ENCODE measurements at regions not wholly inside any gene's neighbourhood (a gene's known extent, or its start where the extent isn't known, plus 50 kb on each side); places are given as distances from the start of the nearest gene placed in this dataset.

DNA sequence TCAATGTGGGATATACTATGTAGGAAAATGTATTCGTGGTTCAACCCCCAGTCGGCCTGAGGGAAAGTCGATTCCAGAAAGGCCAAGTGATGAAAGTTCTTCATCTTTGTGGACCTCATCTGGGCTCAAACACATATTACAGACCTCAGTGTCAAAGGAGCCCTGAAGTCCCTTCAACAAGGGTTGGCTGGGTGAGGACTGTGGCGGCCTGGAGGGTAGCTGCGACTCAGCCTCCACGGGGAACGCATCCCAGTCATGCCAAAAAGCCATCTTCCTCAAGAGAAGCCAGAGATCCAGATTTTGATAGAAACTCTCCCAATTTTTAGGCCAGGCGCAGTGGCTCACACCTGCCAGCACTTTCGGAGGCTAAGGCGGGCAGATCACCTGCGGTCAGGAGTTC, 158.6 kb upstream of the PTPN1 start:
- H3K9me3 ChIP-seq = no peaks in the 10 kb centered on the region
- H3K4me3 ChIP-seq = no peak overlapping the region
- no peak for DNase-seq (ENCODE audit: low spot score)
- no peak overlapping the region for H3K27ac ChIP-seq
- TF ChIP-seq, protein P1, sequence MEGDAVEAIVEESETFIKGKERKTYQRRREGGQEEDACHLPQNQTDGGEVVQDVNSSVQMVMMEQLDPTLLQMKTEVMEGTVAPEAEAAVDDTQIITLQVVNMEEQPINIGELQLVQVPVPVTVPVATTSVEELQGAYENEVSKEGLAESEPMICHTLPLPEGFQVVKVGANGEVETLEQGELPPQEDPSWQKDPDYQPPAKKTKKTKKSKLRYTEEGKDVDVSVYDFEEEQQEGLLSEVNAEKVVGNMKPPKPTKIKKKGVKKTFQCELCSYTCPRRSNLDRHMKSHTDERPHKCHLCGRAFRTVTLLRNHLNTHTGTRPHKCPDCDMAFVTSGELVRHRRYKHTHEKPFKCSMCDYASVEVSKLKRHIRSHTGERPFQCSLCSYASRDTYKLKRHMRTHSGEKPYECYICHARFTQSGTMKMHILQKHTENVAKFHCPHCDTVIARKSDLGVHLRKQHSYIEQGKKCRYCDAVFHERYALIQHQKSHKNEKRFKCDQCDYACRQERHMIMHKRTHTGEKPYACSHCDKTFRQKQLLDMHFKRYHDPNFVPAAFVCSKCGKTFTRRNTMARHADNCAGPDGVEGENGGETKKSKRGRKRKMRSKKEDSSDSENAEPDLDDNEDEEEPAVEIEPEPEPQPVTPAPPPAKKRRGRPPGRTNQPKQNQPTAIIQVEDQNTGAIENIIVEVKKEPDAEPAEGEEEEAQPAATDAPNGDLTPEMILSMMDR (IDR thresholded peaks at IDR 0.05) = no peak
- TF ChIP-seq POLR2A (IDR thresholded peaks at IDR 0.05) = no peak
- no peak for TF ChIP-seq POLR2AphosphoS5 (IDR thresholded peaks at IDR 0.05)
- H3K27me3 ChIP-seq (replicated peaks; ENCODE audit: insufficient read depth) = no peaks in the 10 kb centered on the region
- no peaks in the 10 kb centered on the region for H3K36me3 ChIP-seq
- H3K4me1 ChIP-seq (replicated peaks) = no peaks in the 10 kb centered on the region
- WGBS = 96% methylated on average over 11 of the region's 11 CpGs
- intact Hi-C loops (cut with DNase I) = no loop called here

DNA sequence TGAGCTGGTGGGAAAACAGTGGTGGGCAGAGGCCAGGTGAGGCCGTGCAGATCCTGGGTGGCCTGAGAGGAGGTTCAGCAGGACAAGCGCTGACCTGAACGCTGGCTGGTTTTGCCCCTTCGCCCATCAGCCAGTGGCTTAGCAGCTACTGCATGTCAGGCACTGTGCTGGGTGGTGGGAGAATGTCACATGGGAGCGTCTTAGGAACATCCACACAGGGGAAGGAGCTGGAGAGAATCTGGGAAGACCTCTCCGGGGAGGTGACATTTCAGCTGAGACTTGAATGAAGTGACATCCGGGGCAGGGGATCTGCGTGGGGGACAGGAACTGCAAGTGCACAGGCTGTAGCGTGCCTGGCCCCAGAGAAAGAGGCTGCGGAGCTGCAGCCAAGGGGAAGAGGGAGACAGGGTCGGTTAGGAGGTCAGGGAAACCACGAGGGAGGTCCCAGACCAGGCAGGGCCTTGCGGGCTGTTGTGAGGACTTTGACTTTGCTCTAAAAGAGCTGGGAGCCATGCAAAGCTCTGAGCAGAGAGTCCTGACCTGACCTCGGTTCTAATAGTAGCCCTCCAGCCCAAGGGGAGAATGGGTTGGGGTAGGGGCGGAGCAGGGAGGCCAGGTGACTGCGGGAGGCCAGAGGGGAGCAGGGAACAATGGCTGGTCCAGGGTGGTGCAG, 156.8 kb upstream of the PTPN1 start:
- H3K36me3 ChIP-seq = no peaks in the 10 kb centered on the region

GRCh38 chr20:50354721-50355589, 155.2 kb upstream of the PTPN1 start:
- intact Hi-C loops (cut with DNase I) = no loop called here
- Histone ChIP-seq H3K4me1 (replicated peaks) (no peaks in the 10 kb centered on the region), H3K9me3 (no peaks in the 10 kb centered on the region), H3K27ac (no peak overlapping the region), H3K36me3 (no peaks in the 10 kb centered on the region), H3K27me3 (replicated peaks; ENCODE audit: insufficient read depth) (no peaks in the 10 kb centered on the region), H3K4me3 (no peak overlapping the region)
- DNase-seq (ENCODE audit: low spot score) = no peak
- TF ChIP-seq POLR2AphosphoS5 (IDR thresholded peaks at IDR 0.05) = no peak
- TF ChIP-seq POLR2A (IDR thresholded peaks at IDR 0.05) = no peak
- TF ChIP-seq, protein P1 (IDR thresholded peaks at IDR 0.05) = no peak
- whole genome bisulfite sequencing = 78% methylated on average over 13 of the region's 13 CpGs

More for the DNA sequence above, 156.8 kb upstream of the PTPN1 start:
- WGBS = 71% methylated on average over 16 of the region's 16 CpGs
- Histone ChIP-seq H3K27me3 (replicated peaks; ENCODE audit: insufficient read depth) (no peaks in the 10 kb centered on the region), H3K27ac (no peak overlapping the region), H3K4me1 (replicated peaks) (no peaks in the 10 kb centered on the region), H3K4me3 (no peak overlapping the region), H3K9me3 (no peaks in the 10 kb centered on the region)
- DNase-seq (ENCODE audit: low spot score) = no peak
- intact Hi-C loops (cut with DNase I) = no loop called here
- TF ChIP-seq, protein P1 (IDR thresholded peaks at IDR 0.05) = no peak
- TF ChIP-seq POLR2A (IDR thresholded peaks at IDR 0.05) (no peak), POLR2AphosphoS5 (IDR thresholded peaks at IDR 0.05) (no peak)

- WGBS = 78% methylated on average over 12 of the region's 12 CpGs
Observed at GRCh38 chr20:50355590-50356524, 154.3 kb upstream of the PTPN1 start.

More at GRCh38 chr20:50355590-50356524, 154.3 kb upstream of the PTPN1 start:
- Histone ChIP-seq H3K27me3 (replicated peaks; ENCODE audit: insufficient read depth) (no peaks in the 10 kb centered on the region), H3K9me3 (no peaks in the 10 kb centered on the region), H3K36me3 (no peaks in the 10 kb centered on the region), H3K27ac (no peak overlapping the region), H3K4me3 (no peak overlapping the region), H3K4me1 (replicated peaks) (no peaks in the 10 kb centered on the region)
- DNase-seq (ENCODE audit: low spot score) = no peak
- intact Hi-C loops (cut with DNase I) = no loop called here
- TF ChIP-seq, protein P1 (IDR thresholded peaks at IDR 0.05) = no peak
- TF ChIP-seq POLR2AphosphoS5 (IDR thresholded peaks at IDR 0.05) = no peak
- TF ChIP-seq POLR2A (IDR thresholded peaks at IDR 0.05) = no peak
